ENCODE measurements at regions not wholly inside any gene's neighbourhood (a gene's known extent, or its start where the extent isn't known, plus 50 kb on each side); places are given as distances from the start of the nearest gene placed in this dataset.

DNA sequence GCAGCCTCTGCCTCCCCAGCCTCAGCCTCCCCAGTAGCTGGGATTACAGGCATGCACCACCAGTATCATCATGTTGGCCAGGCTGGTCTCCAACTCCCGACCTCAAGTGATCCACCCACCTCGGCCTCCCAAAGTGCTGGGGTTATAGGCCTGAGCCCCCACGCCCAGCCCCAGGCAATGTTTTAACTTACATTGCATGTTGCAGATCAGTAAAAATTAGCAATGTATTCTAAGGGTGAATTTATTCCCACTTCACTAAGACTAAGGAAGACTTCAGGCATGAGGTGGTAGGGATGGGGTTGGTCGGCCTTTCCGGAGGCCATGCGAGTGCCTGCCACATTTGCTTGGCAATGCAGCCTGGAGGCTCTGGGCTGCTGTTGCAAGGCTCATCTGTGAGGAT is 66.8 kb upstream of the JDP2 start:
- TF ChIP-seq, protein P1, sequence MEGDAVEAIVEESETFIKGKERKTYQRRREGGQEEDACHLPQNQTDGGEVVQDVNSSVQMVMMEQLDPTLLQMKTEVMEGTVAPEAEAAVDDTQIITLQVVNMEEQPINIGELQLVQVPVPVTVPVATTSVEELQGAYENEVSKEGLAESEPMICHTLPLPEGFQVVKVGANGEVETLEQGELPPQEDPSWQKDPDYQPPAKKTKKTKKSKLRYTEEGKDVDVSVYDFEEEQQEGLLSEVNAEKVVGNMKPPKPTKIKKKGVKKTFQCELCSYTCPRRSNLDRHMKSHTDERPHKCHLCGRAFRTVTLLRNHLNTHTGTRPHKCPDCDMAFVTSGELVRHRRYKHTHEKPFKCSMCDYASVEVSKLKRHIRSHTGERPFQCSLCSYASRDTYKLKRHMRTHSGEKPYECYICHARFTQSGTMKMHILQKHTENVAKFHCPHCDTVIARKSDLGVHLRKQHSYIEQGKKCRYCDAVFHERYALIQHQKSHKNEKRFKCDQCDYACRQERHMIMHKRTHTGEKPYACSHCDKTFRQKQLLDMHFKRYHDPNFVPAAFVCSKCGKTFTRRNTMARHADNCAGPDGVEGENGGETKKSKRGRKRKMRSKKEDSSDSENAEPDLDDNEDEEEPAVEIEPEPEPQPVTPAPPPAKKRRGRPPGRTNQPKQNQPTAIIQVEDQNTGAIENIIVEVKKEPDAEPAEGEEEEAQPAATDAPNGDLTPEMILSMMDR (conservative IDR thresholded peaks at IDR 0.05) = no peak
- TF ChIP-seq EZH2 (IDR thresholded peaks at IDR 0.05; ENCODE audit: low read depth) = no peak
